Endodermal cell (in vitro differentiated cells): ENCODE measurements at regions not wholly inside any gene's neighbourhood (a gene's known extent, or its start where the extent isn't known, plus 50 kb on each side); places are given as distances from the start of the nearest gene placed in this dataset.

Source experiments
- DNase-seq: peaks from one replicate; pipeline ENCODE4 v3.0.0-alpha.2; 2017
- H3K27ac ChIP-seq: 2 replicates; pipeline ENCODE4 v1.5.1; 2013; ENCODE audit warnings: mild to moderate bottlenecking, low read depth, low read length, moderate library complexity
- H3K27me3 ChIP-seq: 2 replicates; pipeline ENCODE4 v1.6.1; 2013; ENCODE audit warnings: mild to moderate bottlenecking, low read length, moderate library complexity; ENCODE audit not compliant: insufficient read depth, control insufficient read depth, poor library complexity, severe bottlenecking
- H3K36me3 ChIP-seq: 2 replicates; pipeline ENCODE4 v1.7.0; 2013; ENCODE audit warnings: mild to moderate bottlenecking, low read length, moderate library complexity; ENCODE audit not compliant: control insufficient read depth, insufficient read depth
- H3K4me1 ChIP-seq: one replicate; pipeline ENCODE4 v1.7.0; 2013; ENCODE audit warnings: low read length; ENCODE audit not compliant: control insufficient read depth, insufficient read depth
- H3K4me3 ChIP-seq: 2 replicates; pipeline ENCODE4 v1.5.1; 2013; ENCODE audit warnings: mild to moderate bottlenecking, low read length, moderate library complexity
- H3K9ac ChIP-seq: 2 replicates; pipeline ENCODE4 v1.6.1; 2013; ENCODE audit warnings: mild to moderate bottlenecking, low read length, moderate library complexity; ENCODE audit not compliant: poor library complexity, severe bottlenecking; ENCODE audit errors: extremely low read depth
- H3K9me3 ChIP-seq: 2 replicates; pipeline ENCODE4 v1.6.1; 2013; ENCODE audit warnings: mild to moderate bottlenecking, low read length, moderate library complexity; ENCODE audit not compliant: control insufficient read depth
- H3K27ac Mint-ChIP-seq: 2 replicates; pipeline ENCODE4 v1.8.0; 2020; ENCODE audit warnings: mixed read lengths
- H3K27me3 Mint-ChIP-seq: 2 replicates; pipeline ENCODE4 v1.8.0; 2021; ENCODE audit warnings: mild to moderate bottlenecking, mixed read lengths; ENCODE audit not compliant: insufficient read depth
- H3K36me3 Mint-ChIP-seq: 2 replicates; pipeline ENCODE4 v1.8.0; 2020; ENCODE audit warnings: low read depth, mixed read lengths
- H3K4me1 Mint-ChIP-seq: 2 replicates; pipeline ENCODE4 v1.8.0; 2020; ENCODE audit warnings: mixed read lengths
- H3K4me3 Mint-ChIP-seq: 2 replicates; pipeline ENCODE4 v1.8.0; 2020; ENCODE audit warnings: mild to moderate bottlenecking, moderate library complexity, mixed read lengths
- H3K9me3 Mint-ChIP-seq: 2 replicates; pipeline ENCODE4 v1.8.0; 2020; ENCODE audit warnings: mild to moderate bottlenecking, mixed read lengths
- CTCF ChIP-seq: fragments of 200-600 bp; sonication (generic); conservative IDR thresholded peaks from 2 replicates; pipeline ENCODE4 v1.5.0; 2021; ENCODE audit warnings: antibody characterized with exemption, mild to moderate bottlenecking
- whole genome bisulfite sequencing, 2 experiments: methylation state at CpG; one replicate each; pipeline versions ENCODE4 v1.1.5 to v1.1.7; 2013; ENCODE audit warnings: missing lambda C conversion rate in 2 of 2, mixed read lengths in 1 of 2; ENCODE audit not compliant: insufficient coverage in 1 of 2, insufficient read length in 1 of 2; 5-methylcytosine and 5-hydroxymethylcytosine counted together

DNA sequence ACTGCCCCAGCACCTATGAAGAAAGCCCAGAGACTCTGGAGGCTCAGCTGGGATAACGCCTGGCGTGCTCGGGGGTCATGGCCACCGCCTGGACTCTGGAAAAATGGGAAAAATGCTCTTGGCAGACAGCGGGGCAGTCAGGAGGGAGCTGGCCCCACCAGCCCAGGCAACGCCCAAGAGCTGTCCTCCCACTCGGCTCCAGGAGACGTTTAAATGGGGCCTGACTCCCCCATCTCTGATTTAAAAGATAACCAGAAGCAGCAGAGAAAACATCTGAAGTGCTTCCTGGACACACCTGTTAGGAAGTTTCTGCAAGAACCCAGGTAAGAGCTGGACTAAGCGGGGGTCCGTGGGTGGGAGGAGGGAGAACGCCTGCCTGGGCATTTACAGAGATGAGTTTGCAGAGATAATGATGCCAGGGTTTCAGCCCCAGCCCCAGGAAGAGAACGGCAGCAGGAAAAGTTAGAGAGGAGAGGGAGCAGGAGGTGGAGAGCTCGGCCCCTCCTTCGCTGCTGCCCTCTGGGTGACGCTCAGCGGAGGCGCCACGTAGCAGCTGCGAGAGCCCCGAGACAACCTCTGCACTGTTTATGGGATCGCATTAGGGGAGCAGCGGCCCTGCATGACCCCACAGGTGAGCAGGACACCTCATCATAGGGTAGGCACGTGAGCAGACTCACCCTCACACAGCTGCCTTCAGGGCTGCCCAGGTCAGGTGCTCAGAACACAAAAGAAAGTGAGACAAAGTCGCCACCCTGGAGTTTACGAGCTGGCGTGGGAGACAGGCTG lies 83.5 kb upstream of the INSIG1 start:
- Histone ChIP-seq H3K4me1 (no peaks in the 10 kb centered on the region), H3K27ac (no peak overlapping the region), H3K4me3 (no peak overlapping the region), H3K9me3 (no peaks in the 10 kb centered on the region), H3K27me3 (no peaks in the 10 kb centered on the region), H3K9ac (no peak overlapping the region), H3K36me3 (no peaks in the 10 kb centered on the region)
- Mint-ChIP-seq H3K27me3 (no peaks in the 10 kb centered on the region), H3K4me1 (no peaks in the 10 kb centered on the region), H3K4me3 (no peak overlapping the region), H3K27ac (no peak overlapping the region), H3K9me3 (no peaks in the 10 kb centered on the region), H3K36me3 (no peaks in the 10 kb centered on the region)
- 80 to 85% methylated on average over 13 to 26 of the region's 26 CpGs for WGBS, 2 experiments
- no peak for TF ChIP-seq CTCF
- DNase-seq = no peak

DNA sequence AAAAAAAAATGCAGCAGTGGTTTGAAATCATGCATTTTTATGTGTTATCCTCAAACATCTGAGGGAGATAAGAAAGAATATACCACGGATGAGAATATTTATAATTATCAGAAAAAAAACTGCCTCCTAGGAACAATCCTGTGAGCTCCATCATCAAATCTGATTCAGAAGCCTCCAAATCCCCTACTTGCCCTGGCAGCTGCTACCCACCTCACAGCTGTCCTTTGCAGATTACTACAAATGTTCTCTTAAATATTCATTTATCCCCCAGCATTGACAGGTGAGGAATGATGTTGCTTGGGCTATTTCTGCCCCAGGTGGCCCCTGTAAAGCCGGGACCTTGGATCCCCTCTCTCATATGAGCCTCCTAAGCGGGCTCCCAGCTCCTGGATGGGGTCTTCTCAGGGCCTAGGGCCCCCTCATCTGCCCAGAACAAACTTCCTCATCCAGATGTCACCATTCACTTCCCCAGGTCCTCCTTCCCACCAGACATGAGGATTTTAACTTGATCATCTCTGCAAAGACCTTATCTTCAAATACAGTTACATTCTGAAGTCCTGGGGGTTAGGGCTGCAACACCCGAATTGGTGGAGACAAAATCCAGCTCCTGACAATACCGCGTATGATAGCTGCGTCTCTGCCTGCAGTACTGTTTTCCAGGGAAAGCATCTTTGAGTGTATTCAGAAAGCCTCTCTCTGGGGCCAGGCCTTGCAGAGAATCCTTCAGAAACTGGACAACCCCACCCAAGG lies 81.9 kb upstream of the INSIG1 start:
- Histone ChIP-seq H3K4me3 (no peak overlapping the region), H3K9ac (no peak overlapping the region), H3K4me1 (no peaks in the 10 kb centered on the region), H3K9me3 (no peaks in the 10 kb centered on the region), H3K36me3 (no peaks in the 10 kb centered on the region), H3K27me3 (no peaks in the 10 kb centered on the region), H3K27ac (no peak overlapping the region)
- Mint-ChIP-seq H3K4me1 (peaks cover 3% of the 10 kb centered on the region), H3K9me3 (no peaks in the 10 kb centered on the region), H3K27ac (no peak overlapping the region), H3K4me3 (no peak overlapping the region), H3K36me3 (no peaks in the 10 kb centered on the region), H3K27me3 (no peaks in the 10 kb centered on the region)
- WGBS, 2 experiments = 70 to 76% methylated on average over 4 to 7 of the region's 7 CpGs
- no peak for TF ChIP-seq CTCF
- DNase-seq = no peak

DNA sequence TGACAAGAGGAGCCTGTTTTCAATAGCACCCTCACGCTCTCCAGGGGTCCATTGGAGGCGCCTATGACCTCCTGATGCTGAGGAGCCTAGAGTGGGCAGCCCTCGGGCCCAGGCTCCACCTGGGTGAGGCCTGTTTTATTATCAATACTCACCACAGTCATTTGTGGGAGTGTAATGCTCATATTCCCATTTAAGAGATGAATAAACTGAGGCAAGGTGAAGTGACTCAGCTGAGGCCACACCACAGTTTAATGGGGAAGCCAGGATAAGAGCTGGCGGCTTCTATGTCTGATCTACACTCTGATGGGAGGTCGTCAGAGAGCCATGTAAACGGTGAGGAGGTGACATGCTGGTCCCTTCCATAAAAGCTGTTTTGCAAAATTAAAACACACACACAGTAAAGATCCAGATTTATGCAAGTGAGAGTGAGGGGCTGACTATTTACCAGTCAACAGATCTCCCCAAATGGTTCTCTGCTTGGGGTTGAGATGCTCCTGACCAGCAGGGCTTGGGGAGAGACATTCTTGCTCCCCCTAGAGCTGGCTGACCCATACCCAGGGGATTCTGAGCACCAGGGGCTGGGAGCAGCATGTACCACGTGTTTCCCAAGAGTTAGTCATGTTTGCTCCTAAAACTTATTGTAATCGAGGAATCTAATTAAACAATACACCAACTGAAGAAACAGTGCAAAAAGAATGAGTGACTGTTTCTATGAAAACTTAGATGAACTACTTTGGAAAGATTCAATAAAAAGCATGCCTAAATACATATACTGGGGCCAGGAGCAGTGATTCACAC lies 81.0 kb upstream of the INSIG1 start:
- no peak overlapping the region for H3K4me3 Mint-ChIP-seq
- Histone ChIP-seq H3K4me1 (no peaks in the 10 kb centered on the region), H3K27ac (no peak overlapping the region), H3K9me3 (no peaks in the 10 kb centered on the region), H3K36me3 (no peaks in the 10 kb centered on the region), H3K4me3 (no peak overlapping the region), H3K27me3 (no peaks in the 10 kb centered on the region), H3K9ac (no peak overlapping the region)
- no peaks in the 10 kb centered on the region for H3K9me3 Mint-ChIP-seq
- H3K4me1 Mint-ChIP-seq = peaks cover 4% of the 10 kb centered on the region
- H3K27ac Mint-ChIP-seq = no peak overlapping the region
- no peaks in the 10 kb centered on the region for H3K27me3 Mint-ChIP-seq
- TF ChIP-seq CTCF = no peak
- H3K36me3 Mint-ChIP-seq = no peaks in the 10 kb centered on the region
- no peak for DNase-seq
- WGBS, 2 experiments = 84 to 90% methylated on average over 2 to 8 of the region's 8 CpGs
